Ishikawa (cell line): ENCODE measurements at regions not wholly inside any gene's neighbourhood (a gene's known extent, or its start where the extent isn't known, plus 50 kb on each side); places are given as distances from the start of the nearest gene placed in this dataset.

Experiments used
- CEBPB ChIP-seq: IDR thresholded peaks from 2 replicates; pipeline ENCODE4 v1.6.1; 2012
- EGR1 ChIP-seq: IDR thresholded peaks from 2 replicates; pipeline ENCODE4 v1.6.1; 2012
- FOXM1 ChIP-seq: IDR thresholded peaks from 2 replicates; pipeline ENCODE4 v1.6.1; 2012; ENCODE audit warnings: low read depth, borderline replicate concordance
- MAX ChIP-seq: IDR thresholded peaks from 2 replicates; pipeline ENCODE4 v1.6.1; 2012
- RAD21 ChIP-seq: IDR thresholded peaks from 2 replicates; pipeline ENCODE4 v1.6.1; 2012; ENCODE audit warnings: low read depth
- TAF1 ChIP-seq: IDR thresholded peaks from 2 replicates; pipeline ENCODE4 v1.6.1; 2012; ENCODE audit warnings: low read depth, mild to moderate bottlenecking
- TCF12 ChIP-seq: IDR thresholded peaks from 2 replicates; pipeline ENCODE4 v1.6.1; 2012; ENCODE audit warnings: low read depth

GRCh38 chr13:107254392-107254791 lies 686.5 kb upstream of the ARGLU1 start:
- no peak for TF ChIP-seq RAD21
- TF ChIP-seq EGR1: no peak
- no peak for TF ChIP-seq TCF12
- TF ChIP-seq TAF1: no peak
- no peak for TF ChIP-seq MAX
- TF ChIP-seq FOXM1: no peak
- TF ChIP-seq CEBPB: no peak
